CD14-positive monocyte (primary cell): ENCODE measurements at regions not wholly inside any gene's neighbourhood (a gene's known extent, or its start where the extent isn't known, plus 50 kb on each side); places are given as distances from the start of the nearest gene placed in this dataset.

ENCODE experiments used
- DNase-seq, 3 donors: peaks; one replicate each; pipeline ENCODE4 v3.0.0-alpha.2; 2011 to 2022
- H2AFZ ChIP-seq: 2 replicates; pipeline ENCODE4 v1.6.0; 2012; ENCODE audit warnings: mild to moderate bottlenecking, low read depth, low read length, inconsistent platforms; ENCODE audit not compliant: insufficient read depth, poor library complexity, severe bottlenecking
- H3K27ac ChIP-seq, 2 donors: 1 replicate in 1 of 2; 2 replicates in 1 of 2; pipeline ENCODE4 v1.5.1; 2012 to 2013; ENCODE audit warnings: low read length in 2 of 2, control low read depth in 1 of 2, inconsistent platforms in 1 of 2, low read depth in 1 of 2, mild to moderate bottlenecking in 1 of 2
- H3K27me3 ChIP-seq, 2 donors: one replicate each; pipeline versions ENCODE4 v1.6.0 to v1.6.1; 2011 to 2013; ENCODE audit warnings: low read length in 2 of 2; ENCODE audit not compliant: control insufficient read depth in 2 of 2, insufficient read depth in 2 of 2
- H3K36me3 ChIP-seq, 2 donors: replicated peaks in 1 of 2; 1 replicate in 1 of 2; 2 replicates in 1 of 2; pipeline versions ENCODE4 v1.5.1 to v1.6.1; 2012 to 2013; ENCODE audit warnings: low read length in 2 of 2, control low read depth in 1 of 2, inconsistent platforms in 1 of 2, mild to moderate bottlenecking in 1 of 2; ENCODE audit not compliant: insufficient read depth in 2 of 2, control insufficient read depth in 1 of 2
- H3K4me1 ChIP-seq, 2 donors: 1 replicate in 1 of 2; 2 replicates in 1 of 2; pipeline versions ENCODE4 v1.5.1 to v1.6.1; 2012 to 2013; ENCODE audit warnings: low read length in 2 of 2, control low read depth in 1 of 2, inconsistent platforms in 1 of 2, mild to moderate bottlenecking in 1 of 2, moderate library complexity in 1 of 2; ENCODE audit not compliant: insufficient read depth in 2 of 2, control insufficient read depth in 1 of 2
- H3K4me2 ChIP-seq: replicated peaks from 2 replicates; pipeline ENCODE3; 2012; ENCODE audit warnings: low read length, moderate library complexity, mild to moderate bottlenecking; ENCODE audit not compliant: poor library complexity, severe bottlenecking; ENCODE audit errors: extremely low read depth
- H3K4me3 ChIP-seq, 3 experiments: fragments of 200-600 bp in 1 of 3; sonication (generic) in 1 of 3; replicated peaks in 1 of 3; 1 replicate in 2 of 3; 2 replicates in 1 of 3; pipeline ENCODE4 v1.5.1; 2011 to 2013; ENCODE audit warnings: low read length in 3 of 3, mild to moderate bottlenecking in 3 of 3, control low read depth in 2 of 3, low read depth in 2 of 3, inconsistent platforms in 1 of 3, moderate library complexity in 1 of 3
- H3K79me2 ChIP-seq: 2 replicates; pipeline ENCODE4 v1.6.0; 2012; ENCODE audit warnings: mild to moderate bottlenecking, control low read depth, inconsistent platforms, low read length, moderate library complexity; ENCODE audit not compliant: insufficient read depth
- H3K9ac ChIP-seq: 2 replicates; pipeline ENCODE4 v1.6.0; 2017; ENCODE audit warnings: low read length, mild to moderate bottlenecking; ENCODE audit not compliant: insufficient read depth, poor library complexity, severe bottlenecking
- H3K9me3 ChIP-seq, 2 donors: replicated peaks in 1 of 2; 1 replicate in 1 of 2; 2 replicates in 1 of 2; pipeline versions ENCODE4 v1.5.1 to v1.6.1; 2012 to 2013; ENCODE audit warnings: low read length in 2 of 2, control low read depth in 1 of 2; ENCODE audit not compliant: control insufficient read depth in 1 of 2, insufficient read depth in 1 of 2
- H4K20me1 ChIP-seq: 2 replicates; pipeline ENCODE4 v1.6.0; 2012; ENCODE audit warnings: mild to moderate bottlenecking, low read length, control low read depth, moderate library complexity; ENCODE audit not compliant: insufficient read depth
- H3K27ac Mint-ChIP-seq, 7 donors: one replicate each; pipeline ENCODE4 v1.8.0; 2020; ENCODE audit warnings: mild to moderate bottlenecking in 7 of 7, mixed read lengths in 7 of 7, moderate library complexity in 6 of 7, inconsistent platforms in 2 of 7
- H3K27me3 Mint-ChIP-seq, 3 donors: one replicate each; pipeline ENCODE4 v1.8.0; 2021 to 2022; ENCODE audit warnings: low read depth in 3 of 3, mild to moderate bottlenecking in 3 of 3, mixed read lengths in 3 of 3, moderate library complexity in 3 of 3, inconsistent platforms in 1 of 3
- H3K36me3 Mint-ChIP-seq, 2 donors: one replicate each; pipeline ENCODE4 v1.8.0; 2020; ENCODE audit warnings: mixed read lengths in 2 of 2, inconsistent platforms in 1 of 2, mild to moderate bottlenecking in 1 of 2
- H3K4me1 Mint-ChIP-seq: one replicate; pipeline ENCODE4 v1.8.0; 2020; ENCODE audit warnings: mild to moderate bottlenecking, mixed read lengths
- H3K4me3 Mint-ChIP-seq, 2 donors: one replicate each; pipeline ENCODE4 v1.8.0; 2020; ENCODE audit warnings: mild to moderate bottlenecking in 2 of 2, mixed read lengths in 2 of 2, moderate library complexity in 1 of 2
- H3K9me3 Mint-ChIP-seq, 7 donors: one replicate each; pipeline ENCODE4 v1.8.0; 2020 to 2022; ENCODE audit warnings: mixed read lengths in 7 of 7, mild to moderate bottlenecking in 6 of 7, moderate library complexity in 6 of 7, inconsistent platforms in 2 of 7
- WGBS: methylation state at CpG from one replicate; pipeline ENCODE4 v1.1.5; 2013; ENCODE audit warnings: missing lambda C conversion rate; ENCODE audit not compliant: insufficient coverage; 5-methylcytosine and 5-hydroxymethylcytosine counted together
- intact Hi-C, 2 donors: fragments of 100-400 bp; cut with micrococcal nuclease; formaldehyde crosslinking; loops; one replicate each; pipeline versions ENCODE4 v1.15.0 to v1.15.1; 2023
- TF ChIP-seq, protein P1 (sequence below): fragments of 200-600 bp; IDR thresholded peaks from one replicate; pipeline ENCODE4 v1.8.0; 2022; ENCODE audit warnings: antibody characterized with exemption, mild to moderate bottlenecking

DNA sequence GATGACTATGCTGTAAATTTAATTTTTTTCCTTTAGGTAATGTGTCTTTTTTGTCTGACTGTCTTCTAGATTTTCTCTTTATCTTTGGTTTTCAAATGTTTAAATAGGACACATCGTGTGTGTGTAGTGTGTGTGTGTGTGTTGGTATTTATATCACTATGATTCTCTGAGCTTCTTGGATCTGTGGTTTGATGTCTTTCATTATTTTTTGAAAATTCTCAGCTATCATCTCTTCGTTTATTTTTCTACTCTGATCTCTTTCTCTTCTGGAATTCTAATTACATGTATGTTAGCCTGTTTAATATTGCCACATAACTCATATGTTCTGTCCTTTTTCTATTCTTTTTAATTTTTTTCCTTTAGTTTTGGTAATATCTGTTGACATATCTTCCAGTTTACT lies 73.5 kb upstream of the OR10AD1 start:
- no peak overlapping the region for H2AFZ ChIP-seq
- no peak for DNase-seq
- Mint-ChIP-seq H3K4me3 (no peak overlapping the region), H3K9me3 (peaks cover 16 to 28% (median 21%) of the 10 kb centered on the region in 7 donors), H3K27ac (no peak overlapping the region), H3K27me3 (peaks cover 0 to 6% (median 0%) of the 10 kb centered on the region in 3 donors), H3K4me1 (peaks cover 50% of the 10 kb centered on the region), H3K36me3 (peaks cover 3 to 29% of the 10 kb centered on the region in 2 donors)
- H3K36me3 ChIP-seq, result no peaks in the 10 kb centered on the region
- H3K79me2 ChIP-seq, result no peaks in the 10 kb centered on the region
- no peak overlapping the region for H3K4me3 ChIP-seq
- no peaks in the 10 kb centered on the region for H4K20me1 ChIP-seq
- H3K9ac ChIP-seq, result no peak overlapping the region
- no peaks in the 10 kb centered on the region for H3K27me3 ChIP-seq
- TF ChIP-seq, protein P1, sequence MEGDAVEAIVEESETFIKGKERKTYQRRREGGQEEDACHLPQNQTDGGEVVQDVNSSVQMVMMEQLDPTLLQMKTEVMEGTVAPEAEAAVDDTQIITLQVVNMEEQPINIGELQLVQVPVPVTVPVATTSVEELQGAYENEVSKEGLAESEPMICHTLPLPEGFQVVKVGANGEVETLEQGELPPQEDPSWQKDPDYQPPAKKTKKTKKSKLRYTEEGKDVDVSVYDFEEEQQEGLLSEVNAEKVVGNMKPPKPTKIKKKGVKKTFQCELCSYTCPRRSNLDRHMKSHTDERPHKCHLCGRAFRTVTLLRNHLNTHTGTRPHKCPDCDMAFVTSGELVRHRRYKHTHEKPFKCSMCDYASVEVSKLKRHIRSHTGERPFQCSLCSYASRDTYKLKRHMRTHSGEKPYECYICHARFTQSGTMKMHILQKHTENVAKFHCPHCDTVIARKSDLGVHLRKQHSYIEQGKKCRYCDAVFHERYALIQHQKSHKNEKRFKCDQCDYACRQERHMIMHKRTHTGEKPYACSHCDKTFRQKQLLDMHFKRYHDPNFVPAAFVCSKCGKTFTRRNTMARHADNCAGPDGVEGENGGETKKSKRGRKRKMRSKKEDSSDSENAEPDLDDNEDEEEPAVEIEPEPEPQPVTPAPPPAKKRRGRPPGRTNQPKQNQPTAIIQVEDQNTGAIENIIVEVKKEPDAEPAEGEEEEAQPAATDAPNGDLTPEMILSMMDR, result no peak
- no CpG with 5 or more reads among the region's 2 CpGs for WGBS
- intact Hi-C loops, result no loop called here
- H3K27ac ChIP-seq, result no peak overlapping the region
- H3K4me1 ChIP-seq, result peaks cover 32 to 33% of the 10 kb centered on the region in 2 donors
- peaks cover 0 to 10% of the 10 kb centered on the region in 2 donors for H3K9me3 ChIP-seq
- H3K4me2 ChIP-seq, result no peak overlapping the region

DNA sequence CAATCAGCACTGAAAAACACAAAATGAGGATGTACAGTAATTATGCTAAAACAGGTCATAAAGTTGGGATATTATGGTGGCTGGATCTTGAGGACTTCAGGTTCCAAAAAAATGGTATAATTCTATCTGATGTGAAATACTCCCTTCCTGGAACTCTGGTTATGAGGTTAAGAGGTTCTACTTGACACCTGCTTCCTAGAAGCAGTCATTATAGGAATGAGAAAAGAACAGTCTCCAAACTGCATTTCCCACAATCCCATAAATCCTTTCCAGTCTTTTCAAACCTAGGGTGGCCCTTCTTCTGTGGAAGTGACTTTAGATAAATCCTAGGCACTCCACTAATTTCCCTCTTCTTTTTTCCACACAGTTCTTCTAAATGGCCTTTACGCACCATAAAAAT lies 63.7 kb upstream of the OR10AD1 start:
- Mint-ChIP-seq H3K4me3 (no peak overlapping the region), H3K9me3 (peaks cover 0 to 9% (median 6%) of the 10 kb centered on the region in 7 donors), H3K4me1 (peaks cover 11% of the 10 kb centered on the region), H3K36me3 (peaks cover 0 to 8% of the 10 kb centered on the region in 2 donors), H3K27me3 (peaks cover 0 to 2% (median 2%) of the 10 kb centered on the region in 3 donors), H3K27ac (no peak overlapping the region)
- no peak for DNase-seq
- intact Hi-C loops, result no loop called here
- Histone ChIP-seq H3K4me1 (peaks cover 0 to 5% of the 10 kb centered on the region in 2 donors), H3K27ac (no peak overlapping the region), H3K79me2 (no peaks in the 10 kb centered on the region), H3K9me3 (no peaks in the 10 kb centered on the region), H3K4me3 (no peak overlapping the region), H2AFZ (no peak overlapping the region), H3K36me3 (no peaks in the 10 kb centered on the region), H3K4me2 (no peak overlapping the region), H4K20me1 (no peaks in the 10 kb centered on the region), H3K9ac (no peak overlapping the region), H3K27me3 (no peaks in the 10 kb centered on the region)
- WGBS, result no CpG with 5 or more reads among the region's 1 CpG
- TF ChIP-seq, protein P1, result no peak
